NCI-H1436 treated with DMSO at 0.1 percent for 48 hours (cell line): ENCODE measurements at regions not wholly inside any gene's neighbourhood (a gene's known extent, or its start where the extent isn't known, plus 50 kb on each side); places are given as distances from the start of the nearest gene placed in this dataset.

Experiments used
- DNase-seq: peaks from one replicate; lab custom pipeline; 2025; lab: John Stamatoyannopoulos, UW

DNA sequence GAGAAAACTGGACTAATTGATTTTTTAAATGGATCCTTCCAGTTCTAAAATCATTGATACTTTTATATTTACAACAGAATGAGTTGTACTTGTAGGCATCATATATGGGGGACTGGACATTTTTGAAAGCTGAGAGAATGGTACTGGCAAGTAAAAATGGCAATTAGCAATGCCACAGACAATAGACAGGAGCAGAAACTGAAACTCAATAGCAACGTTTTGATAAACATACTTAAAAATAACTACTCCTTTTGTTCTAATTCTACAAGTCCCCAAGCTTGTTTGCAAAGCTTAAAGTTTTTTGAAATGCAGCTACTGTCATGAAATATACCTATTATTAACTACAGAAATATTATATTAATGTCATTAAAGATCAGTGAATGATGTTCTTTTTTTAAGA lies 52.8 kb upstream of the FBXL7 start:
- DNase-seq, result no peak

DNA sequence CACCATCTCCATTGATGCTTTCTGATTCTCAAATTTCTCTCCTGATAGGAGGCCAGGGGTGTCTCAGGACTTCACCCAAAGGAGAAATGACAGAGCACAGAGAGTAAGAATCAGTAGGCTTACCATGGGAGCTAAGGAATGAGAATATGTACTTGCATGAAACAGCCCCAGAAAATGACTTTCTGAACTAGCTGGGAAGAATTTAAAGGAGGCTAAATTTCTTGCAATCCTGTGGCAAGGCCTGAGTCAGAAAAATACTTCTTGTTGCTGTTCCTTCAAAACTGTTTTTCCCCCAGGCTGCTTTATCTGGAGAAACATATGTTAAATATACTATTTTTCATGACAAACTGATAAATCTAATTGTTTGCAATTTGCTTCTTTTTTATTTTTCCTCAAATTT lies 53.4 kb upstream of the FBXL7 start:
- DNase-seq, result no peak

DNA sequence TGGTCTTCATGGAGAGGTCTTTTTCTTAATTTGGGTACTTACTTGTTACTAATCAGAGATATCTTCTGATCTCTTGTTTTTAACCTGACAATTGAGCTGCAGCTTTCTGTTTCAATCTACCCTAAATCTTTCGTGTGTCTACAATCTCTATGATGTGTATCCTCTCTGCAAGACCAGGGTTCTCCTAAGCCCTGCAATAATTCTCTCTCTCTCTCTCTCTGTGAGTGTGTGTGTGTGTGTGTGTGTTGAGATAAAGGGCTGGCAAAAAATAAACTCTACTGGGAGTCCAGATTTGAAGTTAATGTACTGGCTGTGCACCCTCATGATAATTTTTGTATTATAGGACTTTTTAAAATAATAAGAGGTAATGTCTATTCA lies 57.8 kb upstream of the FBXL7 start:
- no peak for DNase-seq

DNA sequence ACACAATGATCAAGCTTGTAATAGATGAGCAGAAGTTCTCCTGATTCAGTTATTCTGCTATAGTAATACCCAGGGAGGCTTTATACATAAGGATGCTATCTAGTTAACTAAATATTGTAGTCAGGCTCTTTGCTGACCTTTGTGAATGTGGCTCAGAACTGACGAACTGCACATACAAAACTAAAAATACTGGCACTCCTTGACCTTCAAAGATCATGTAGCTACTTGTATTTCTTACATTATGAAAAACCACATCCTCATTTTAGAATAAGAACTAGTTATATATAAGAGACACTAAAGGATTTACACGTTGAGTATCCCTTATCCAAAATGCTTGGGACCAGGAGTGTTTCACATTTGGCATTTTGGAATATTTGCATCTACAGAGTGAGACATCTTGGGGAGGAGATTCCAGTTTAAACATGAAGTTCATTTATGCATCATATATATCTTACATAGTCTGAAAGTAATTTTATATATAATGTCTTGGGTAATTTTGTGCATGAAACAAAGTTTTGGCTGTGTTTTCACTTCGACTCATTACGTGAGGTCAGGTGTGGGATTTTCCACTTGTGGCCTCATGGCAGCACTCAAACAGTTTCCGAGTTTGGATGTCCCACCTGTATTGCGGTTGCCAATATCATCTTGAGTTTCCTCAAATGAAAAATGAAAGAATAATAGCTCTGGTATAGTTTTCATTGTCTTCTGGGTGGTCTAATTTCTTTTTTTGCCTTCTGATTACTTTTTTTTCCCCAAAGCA lies 58.4 kb upstream of the FBXL7 start:
- DNase-seq, result no peak

DNA sequence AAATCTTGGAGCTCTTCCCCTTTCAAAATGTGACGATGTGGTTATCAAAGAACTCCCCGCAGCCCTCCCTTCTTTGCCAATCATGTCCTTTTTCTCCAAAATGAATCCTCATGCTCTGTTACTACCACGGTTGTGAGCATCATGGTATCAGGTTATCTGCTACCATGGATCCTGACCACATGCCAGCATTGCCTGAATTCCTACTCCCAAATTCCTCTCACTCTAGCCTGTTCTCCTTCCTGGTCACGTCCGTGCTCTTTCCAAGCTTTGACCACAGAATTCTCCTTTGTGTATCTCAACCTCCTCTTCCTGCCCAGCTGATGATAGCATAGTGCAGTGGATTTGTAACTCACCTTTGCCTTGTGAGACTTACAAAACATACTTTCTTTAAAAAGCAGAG lies 59.5 kb upstream of the FBXL7 start:
- DNase-seq, result no peak

DNA sequence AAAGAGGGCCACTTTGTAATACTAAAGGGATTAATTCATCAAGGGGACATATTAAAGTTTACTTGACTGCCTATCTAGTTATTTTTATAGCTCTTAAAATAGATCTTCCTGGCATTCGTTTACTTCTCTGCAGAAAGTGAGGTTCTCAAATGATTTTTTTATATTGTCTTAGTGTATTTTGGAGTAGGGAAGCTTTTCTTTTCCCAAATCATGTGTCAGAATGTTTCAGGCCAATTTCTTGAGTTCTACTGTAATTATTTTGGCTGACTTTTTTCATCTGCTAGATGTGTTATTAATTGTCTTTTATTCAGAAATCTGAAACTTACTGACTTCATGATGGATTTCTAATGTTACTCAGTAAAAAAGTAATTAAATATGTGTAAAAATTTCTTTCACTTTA lies 60.2 kb upstream of the FBXL7 start:
- DNase-seq, result no peak

DNA sequence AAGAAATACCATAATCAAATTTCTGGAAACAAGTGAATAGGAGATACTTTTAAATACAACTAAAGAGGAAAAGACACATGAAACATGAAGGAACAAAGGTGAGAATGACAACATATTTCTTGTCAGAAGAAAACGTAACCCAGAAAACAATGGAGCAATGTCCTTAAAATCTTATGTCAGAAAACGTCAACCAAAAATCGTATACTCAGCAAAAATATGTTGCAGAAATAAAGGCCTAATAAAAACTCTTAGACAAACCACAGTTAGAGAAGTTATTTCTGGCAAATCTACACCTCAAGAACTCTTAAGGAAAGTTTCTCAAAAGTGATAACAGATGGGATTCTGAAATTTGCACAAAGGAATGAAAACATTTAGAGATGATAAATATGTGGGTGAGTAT lies 66.3 kb upstream of the FBXL7 start:
- no peak for DNase-seq

DNA sequence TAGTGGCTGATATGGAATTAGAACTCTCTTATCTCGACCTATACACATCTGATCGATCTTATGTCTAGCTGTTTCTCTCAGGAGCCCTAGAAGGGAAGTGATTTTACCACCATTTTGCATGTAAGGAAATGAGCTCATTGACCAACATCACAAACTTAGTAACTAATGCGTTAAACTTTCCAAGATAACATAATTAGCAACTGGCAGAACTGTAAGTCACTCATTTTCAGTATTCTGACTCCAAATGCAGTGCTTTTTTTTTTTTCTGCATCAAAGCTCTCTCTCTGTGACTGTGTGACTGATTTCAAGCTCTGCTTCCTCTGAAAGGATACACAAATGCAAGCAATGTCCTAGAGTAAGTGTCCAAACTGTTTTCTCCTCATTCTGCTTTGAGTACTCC lies 68.1 kb upstream of the FBXL7 start:
- no peak for DNase-seq

DNA sequence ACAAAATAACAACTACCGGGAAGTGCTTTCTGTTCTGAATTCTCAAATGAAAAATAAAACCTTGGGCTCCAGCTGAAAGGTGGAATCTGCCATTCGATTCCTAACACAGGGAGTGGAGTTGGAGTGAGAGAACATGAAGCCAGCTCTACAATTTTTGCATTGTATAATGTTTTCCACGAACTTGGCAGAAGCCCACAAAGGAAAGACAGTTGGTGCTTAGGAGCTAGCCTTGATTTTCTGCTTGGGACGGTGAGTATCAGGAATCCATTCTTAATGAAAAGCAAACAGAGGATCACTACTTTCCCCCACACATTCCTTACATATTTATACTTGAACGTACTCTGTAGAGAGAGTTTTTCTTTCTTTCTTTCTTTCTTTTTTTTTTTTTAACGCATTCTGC lies 74.2 kb upstream of the FBXL7 start:
- no peak for DNase-seq

DNA sequence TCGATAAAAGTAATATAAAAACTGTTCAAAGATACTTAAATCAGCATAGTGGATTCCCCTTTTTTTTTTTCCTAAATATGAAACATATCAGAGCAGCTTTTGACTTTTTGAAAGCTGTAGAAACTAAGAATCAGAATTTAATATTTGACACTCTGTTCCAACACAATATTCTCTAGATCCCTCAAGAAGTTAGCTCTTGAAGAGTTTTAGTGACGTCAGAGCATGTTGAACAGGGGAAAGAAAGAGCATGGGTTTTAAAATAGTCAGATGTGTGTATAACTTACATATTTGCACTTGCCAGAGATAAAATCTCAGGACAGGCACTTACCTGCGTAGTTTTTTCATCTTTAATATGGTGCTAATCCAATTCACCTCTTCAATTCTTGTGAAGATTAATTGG lies 75.2 kb upstream of the FBXL7 start:
- no peak for DNase-seq

DNA sequence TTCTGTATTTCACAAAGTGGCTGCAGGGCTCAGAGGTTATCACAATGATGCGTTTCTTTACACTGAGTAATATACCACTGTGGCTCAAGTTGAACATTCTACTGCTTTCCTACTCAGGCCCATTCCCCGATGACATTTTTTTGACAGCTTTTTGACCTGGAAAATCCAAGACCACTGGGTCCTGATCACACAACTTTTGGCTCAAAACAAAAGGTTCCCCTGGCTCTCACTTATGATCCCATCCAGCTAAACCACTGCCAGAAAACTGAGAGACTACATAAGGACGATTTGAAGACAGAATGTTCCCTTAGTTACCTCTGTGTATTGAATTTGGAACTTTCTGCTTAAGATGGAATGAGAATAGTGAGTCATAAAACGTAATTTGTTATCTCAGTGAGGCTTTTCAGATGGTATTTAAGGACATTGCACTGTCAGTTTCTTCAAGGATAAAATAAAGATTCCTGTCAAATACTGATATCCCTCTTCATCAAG lies 78.0 kb upstream of the FBXL7 start:
- DNase-seq, result no peak

DNA sequence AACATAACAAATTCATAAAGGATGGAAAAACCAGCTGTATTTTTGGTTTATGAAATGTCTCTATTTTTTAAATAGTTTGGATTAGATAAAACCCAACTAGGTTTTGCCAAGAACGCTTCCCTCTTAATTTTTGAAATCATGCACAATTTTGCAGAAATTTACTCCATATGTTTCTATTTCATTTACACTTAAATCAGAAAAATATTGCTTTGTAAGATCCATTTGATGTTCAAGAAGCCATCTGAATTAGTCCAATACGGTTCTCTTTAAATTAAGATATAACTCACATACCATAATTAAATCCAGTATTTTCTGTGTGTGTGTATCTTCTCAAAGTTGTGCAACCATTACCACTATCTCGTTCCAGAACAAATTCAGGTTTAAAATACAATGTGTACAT lies 78.6 kb upstream of the FBXL7 start:
- DNase-seq, result no peak

DNA sequence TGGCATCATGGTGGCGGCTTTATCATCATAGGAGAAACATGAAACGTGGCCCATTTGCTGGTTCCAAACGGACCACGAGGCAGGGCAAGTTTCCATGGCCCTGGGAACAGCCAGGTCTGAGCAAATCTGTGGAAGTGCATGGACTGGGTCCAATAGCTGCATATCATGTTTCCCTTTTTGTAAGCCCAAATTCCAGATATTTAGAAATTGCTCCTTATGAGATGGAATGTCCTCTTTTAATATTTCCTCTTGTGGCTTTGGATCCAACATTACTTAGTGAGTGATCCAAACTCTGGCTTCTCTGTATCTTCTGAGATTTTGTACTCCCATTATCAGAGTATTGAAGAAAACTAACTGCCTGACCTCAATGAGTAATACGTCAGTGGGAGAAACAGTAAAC lies 79.8 kb upstream of the FBXL7 start:
- no peak for DNase-seq

DNA sequence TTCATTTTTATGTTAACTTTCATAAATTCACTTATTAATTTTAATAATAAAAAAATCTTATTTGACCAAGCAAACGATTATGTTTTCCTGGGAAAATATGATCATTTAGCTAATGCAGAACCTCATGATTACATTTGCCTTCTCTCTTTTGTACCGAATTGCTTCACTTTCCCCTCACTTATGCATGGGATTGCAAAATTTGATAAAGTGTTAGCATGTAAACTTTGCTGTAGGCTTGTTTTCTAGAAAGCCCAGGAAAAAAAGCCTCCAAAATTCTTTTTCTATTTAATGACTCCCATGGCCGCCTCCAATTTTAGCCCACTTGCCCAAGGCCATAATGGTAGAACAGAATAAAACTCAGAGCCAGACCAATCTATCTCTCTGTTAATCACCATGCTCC lies 82.8 kb upstream of the FBXL7 start:
- DNase-seq, result no peak

DNA sequence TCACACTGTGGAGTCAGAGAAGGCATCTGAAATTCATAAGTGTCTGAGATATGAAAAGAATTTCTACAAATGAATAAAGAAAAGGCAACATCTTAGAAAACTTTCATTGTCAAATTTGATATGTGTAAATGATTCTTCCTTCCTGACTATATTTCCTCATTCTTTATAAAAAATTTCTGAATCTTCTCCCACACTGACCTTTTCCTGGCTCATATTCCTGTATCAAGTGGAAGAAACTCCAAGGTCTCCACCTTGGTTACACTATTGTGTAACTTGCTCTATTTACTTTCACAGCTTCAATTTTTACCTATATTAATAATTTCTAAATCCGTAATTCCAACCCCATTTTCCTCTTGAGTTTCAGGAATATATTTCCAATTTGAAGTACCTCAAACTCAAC lies 93.5 kb upstream of the FBXL7 start:
- no peak for DNase-seq

DNA sequence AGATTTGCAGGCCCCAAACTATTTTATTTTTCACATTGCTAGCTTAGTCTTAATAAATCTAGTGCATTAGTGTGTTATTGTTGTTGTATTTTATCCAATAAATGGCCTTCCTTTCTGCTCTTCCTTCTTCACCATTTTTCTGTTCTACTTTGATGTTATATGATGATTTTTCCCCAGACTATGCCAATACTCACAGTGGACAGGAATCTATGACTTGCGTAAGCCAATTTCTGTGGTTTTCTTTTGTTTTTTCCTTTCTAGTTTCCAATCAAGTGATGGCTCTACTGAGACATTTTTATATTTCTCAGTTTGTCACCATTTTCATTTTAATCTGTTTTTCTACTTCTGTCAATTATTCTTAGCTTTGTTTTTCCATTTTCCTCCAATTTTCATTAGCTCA lies 106.8 kb upstream of the FBXL7 start:
- DNase-seq, result no peak

DNA sequence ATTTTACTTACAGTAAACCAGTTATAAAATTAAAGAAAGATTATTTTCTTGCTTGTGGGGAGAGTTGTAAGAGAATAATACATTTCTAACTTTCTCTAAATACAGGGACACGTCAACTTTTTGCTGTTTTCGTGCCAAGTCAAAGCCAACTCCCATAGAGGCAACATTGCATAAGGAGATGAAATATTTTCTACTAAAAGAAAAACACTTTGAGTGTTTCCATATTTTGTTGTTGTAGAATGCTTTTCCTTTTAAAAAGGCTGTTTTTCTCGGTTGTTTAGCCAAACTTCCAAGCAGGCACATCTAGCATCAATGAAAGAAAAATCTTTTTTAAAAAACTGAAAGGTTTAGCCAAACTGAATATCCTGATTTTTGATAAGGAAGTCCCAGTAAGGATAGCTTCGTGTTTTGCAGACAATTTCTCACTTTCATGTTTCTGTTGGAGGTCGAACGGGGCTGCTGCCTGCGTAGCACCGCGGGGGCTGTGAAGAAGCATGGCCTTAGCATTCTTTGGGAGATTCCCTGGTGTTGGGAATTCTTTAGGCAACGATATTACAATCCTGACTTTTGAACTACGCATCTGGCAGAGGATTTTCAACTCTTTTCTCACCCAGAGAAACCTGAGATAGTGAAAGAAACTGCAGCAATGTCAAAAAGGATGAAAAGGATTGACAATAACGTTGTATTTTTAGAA lies 108.1 kb upstream of the FBXL7 start:
- DNase-seq, result no peak

DNA sequence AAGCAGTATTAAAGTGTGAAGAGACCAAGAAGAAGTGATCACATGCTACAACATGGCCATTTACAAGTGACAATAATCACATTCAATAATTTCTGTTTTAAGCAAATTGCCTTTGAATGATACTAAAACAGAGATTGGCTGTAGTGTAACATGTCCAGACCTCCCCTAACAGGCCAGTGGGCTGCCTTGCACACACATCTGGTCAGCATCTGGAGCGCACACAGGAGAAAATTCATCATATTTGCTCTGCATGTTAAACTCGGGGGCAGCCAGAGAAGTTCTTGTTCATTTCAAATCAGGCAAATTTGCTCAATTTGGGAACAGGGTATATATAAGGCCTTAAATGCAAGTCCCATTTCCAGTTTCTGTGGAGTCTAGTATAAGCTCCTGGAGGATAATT lies 111.1 kb upstream of the FBXL7 start:
- DNase-seq, result no peak

DNA sequence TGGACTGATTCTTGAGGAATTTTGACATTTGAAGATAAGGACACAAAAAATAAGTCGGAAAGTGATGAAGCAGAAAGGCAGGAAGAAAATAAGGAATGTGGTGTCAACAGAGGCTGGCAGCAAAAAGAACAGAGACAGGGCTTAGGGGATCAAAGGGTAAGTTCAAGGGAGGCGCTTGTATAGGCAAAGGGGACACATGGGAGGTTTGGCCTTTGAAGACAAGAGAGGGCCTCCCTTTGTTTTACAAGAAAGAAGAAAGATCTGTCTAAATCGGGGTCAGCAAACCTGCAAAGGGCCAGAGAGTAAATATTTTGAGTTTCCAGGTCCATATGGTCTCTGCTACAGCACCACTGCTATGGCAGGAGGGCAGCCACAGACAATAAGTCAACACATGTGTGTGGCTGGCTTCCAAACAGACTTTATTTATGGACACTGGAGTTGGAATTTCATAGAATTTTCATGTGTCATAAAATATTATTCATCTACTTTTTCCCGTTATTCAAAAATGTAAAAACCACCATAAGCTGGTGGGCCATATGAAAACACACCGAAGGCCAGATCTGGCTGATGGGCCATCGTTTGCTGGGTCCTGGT lies 112.0 kb upstream of the FBXL7 start:
- DNase-seq, result no peak

DNA sequence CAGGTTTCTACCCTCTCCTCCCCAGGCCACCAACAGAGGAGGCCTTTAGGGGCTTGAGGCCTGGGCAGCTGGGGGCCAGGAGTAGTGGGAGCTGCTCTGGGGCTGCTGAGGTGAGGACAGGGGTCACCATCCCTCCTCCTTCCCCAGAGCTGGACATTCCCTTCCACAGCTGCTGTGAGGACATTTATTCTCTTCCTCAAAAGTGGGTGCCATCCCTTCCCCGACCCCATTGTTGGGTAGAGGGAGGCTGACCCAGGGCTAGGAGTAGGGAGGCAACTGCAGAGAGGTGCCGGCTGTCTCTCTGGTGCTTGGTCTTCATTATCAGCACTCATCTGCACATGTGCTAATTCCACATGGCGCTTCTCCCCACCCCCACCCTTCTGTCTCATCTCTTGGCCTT lies 113.9 kb upstream of the FBXL7 start:
- no peak for DNase-seq

DNA sequence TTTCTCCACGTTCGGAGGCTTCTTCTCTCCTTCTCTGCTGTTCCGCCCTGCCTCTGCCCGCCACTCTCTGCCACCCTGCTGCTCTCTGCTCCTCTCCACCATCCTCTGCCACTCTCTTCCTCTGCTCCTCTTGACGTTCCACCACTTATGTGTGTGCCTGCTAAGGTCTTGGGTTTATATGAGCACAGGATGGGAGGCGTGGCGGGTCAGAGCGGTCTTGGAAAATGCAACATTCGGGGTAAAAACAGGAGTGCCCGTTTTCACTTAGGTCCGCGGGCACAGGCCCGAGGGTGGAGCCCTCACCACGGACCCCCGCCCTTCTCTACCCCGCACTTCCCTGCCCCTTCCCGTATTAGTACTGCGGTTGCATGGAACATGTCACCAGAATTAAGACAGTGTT lies 114.4 kb upstream of the FBXL7 start:
- no peak for DNase-seq

DNA sequence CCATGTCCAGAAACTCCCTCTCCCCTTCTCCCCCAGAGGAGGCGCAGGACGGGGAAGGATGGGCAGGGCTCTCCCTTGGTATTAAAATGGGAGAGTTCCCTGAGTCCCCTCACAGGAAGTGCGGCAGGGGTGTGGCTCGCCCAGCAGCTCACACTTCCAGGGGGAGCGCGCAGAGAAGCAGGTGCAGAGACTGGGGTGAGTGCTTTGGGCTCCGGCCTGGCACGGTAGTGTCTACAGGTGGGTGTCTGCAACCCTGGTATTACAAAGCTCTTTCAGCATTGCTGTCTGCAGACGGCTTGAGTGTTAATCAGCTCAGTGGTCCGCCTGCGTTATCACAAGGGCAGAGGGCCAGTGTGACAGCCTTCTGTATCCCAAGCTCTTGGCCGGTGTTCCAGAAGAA lies 114.9 kb upstream of the FBXL7 start:
- DNase-seq, result no peak

DNA sequence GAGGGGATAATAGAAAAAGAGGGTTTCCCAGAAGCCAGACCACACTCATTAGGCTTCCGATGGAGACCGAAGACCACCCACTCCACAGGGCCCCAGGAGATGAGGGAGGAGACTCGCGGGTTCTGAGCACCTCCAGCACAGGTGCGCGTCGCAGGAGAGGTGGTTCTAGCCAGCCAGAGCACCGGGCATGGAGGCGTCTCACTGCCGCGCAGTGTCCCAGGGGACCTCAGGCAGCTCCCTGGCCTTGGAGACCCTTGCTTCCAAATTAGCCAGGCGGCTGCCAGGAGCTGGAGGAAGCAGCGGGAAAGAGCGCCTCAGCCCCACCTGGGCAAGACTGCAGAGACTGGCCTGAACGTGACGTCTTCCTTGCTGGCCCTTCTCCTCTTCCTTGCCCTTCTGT lies 115.4 kb upstream of the FBXL7 start:
- DNase-seq, result no peak

DNA sequence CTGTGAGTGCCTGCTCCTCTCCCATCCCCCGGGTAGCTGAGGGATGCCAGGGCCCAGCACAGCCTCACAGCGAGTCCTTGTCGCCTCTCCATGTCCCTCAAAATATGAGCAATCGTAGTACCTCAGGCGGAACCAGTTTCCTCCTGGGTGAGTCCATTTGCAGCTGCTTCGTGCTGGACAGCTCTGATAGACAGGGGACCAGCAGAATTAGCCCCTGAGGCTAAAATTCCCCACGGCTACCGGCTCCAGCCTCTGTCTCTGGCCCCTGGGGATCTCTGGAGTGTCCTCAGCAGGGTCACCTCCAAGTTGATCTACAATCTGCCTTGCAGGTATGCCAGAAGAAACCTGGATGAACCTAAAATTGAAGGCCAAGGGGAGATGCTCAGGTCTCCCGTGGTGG lies 115.8 kb upstream of the FBXL7 start:
- DNase-seq, result no peak
